GM23248 (cell line): ENCODE measurements at regions not wholly inside any gene's neighbourhood (a gene's known extent, or its start where the extent isn't known, plus 50 kb on each side); places are given as distances from the start of the nearest gene placed in this dataset.
A peak's percentile ranks its signal among the peaks of the same experiment; 100 is the strongest.

Experiments used
- DNase-seq: peaks from one replicate; pipeline ENCODE4 v3.0.0-alpha.2; 2015
- H2AFZ ChIP-seq: fragments of 200-600 bp; sonication (generic); 2 replicates; pipeline ENCODE4 v1.6.1; 2016; ENCODE audit warnings: antibody characterized with exemption
- H3F3A ChIP-seq: fragments of 200-600 bp; sonication (generic); 2 replicates; pipeline ENCODE4 v1.6.1; 2016; ENCODE audit warnings: mild to moderate bottlenecking, antibody characterized with exemption, mixed run types; ENCODE audit not compliant: insufficient read depth
- H3K27ac ChIP-seq: fragments of 200-600 bp; sonication (generic); 2 replicates; pipeline ENCODE4 v1.5.1; 2016; ENCODE audit warnings: mild to moderate bottlenecking
- H3K27me3 ChIP-seq: fragments of 200-600 bp; sonication (generic); replicated peaks from 2 replicates; pipeline ENCODE4 v1.6.1; 2016; ENCODE audit warnings: mild to moderate bottlenecking; ENCODE audit not compliant: insufficient read depth
- H3K36me3 ChIP-seq: fragments of 200-600 bp; sonication (generic); 2 replicates; pipeline ENCODE4 v1.6.1; 2016; ENCODE audit warnings: low read depth, mild to moderate bottlenecking
- H3K4me1 ChIP-seq: fragments of 200-600 bp; sonication (generic); 2 replicates; pipeline ENCODE4 v1.6.1; 2016; ENCODE audit warnings: mild to moderate bottlenecking; ENCODE audit not compliant: insufficient read depth
- H3K4me2 ChIP-seq: fragments of 200-600 bp; sonication (generic); one replicate; pipeline ENCODE4 v1.6.1; 2016; ENCODE audit warnings: mild to moderate bottlenecking; ENCODE audit not compliant: unreplicated experiment
- H3K4me3 ChIP-seq: fragments of 200-600 bp; sonication (generic); 2 replicates; pipeline ENCODE4 v1.5.1; 2016; ENCODE audit warnings: mild to moderate bottlenecking
- H3K79me2 ChIP-seq: fragments of 200-600 bp; sonication (generic); 2 replicates; pipeline ENCODE4 v1.6.1; 2016; ENCODE audit warnings: mild to moderate bottlenecking; ENCODE audit not compliant: insufficient read depth
- H3K9ac ChIP-seq: fragments of 200-600 bp; sonication (generic); 2 replicates; pipeline ENCODE4 v1.6.1; 2016; ENCODE audit warnings: mild to moderate bottlenecking
- H3K9me2 ChIP-seq: fragments of 200-600 bp; sonication (generic); 2 replicates; pipeline ENCODE4 v1.6.1; 2016; ENCODE audit warnings: mixed run types, mild to moderate bottlenecking, moderate library complexity; ENCODE audit not compliant: insufficient read depth
- H3K9me3 ChIP-seq: fragments of 200-600 bp; sonication (generic); one replicate; pipeline ENCODE4 v1.6.1; 2017; ENCODE audit warnings: low read depth
- H4K20me1 ChIP-seq: fragments of 200-600 bp; sonication (generic); 2 replicates; pipeline ENCODE4 v1.6.0; 2016; ENCODE audit not compliant: insufficient read depth
- EZH2 ChIP-seq: fragments of 200-600 bp; sonication (generic); IDR thresholded peaks from 2 replicates; pipeline ENCODE4 v1.6.1; 2018; ENCODE audit warnings: antibody characterized with exemption, mild to moderate bottlenecking; ENCODE audit not compliant: insufficient read depth, poor library complexity, severe bottlenecking
- EZH2phosphoT487 ChIP-seq: fragments of 200-600 bp; sonication (generic); IDR thresholded peaks from 2 replicates; pipeline ENCODE4 v1.6.1; 2018; ENCODE audit warnings: antibody characterized with exemption, moderate library complexity, mild to moderate bottlenecking, low read depth; ENCODE audit not compliant: insufficient read depth
- WGBS, 2 experiments: methylation state at CpG; one replicate each; pipeline ENCODE4 v1.1.6; 2015 to 2017; ENCODE audit warnings: low lambda C conversion rate in 2 of 2, low coverage in 1 of 2; ENCODE audit errors: missing lambda C conversion rate in 2 of 2; 5-methylcytosine and 5-hydroxymethylcytosine counted together
- in situ Hi-C: fragments of 300-500 bp; cut with MboI; formaldehyde crosslinking; loops from 2 replicates; pipeline ENCODE4 v1.15.0; 2020

- no peaks in the 10 kb centered on the region for H3K79me2 ChIP-seq
- H2AFZ ChIP-seq, result no peak overlapping the region
- no peaks in the 10 kb centered on the region for H3K27me3 ChIP-seq
- H3K9me2 ChIP-seq, result no peaks in the 10 kb centered on the region
- H4K20me1 ChIP-seq, result no peaks in the 10 kb centered on the region
- no peaks in the 10 kb centered on the region for H3F3A ChIP-seq
- no peak for TF ChIP-seq EZH2
- H3K36me3 ChIP-seq, result no peaks in the 10 kb centered on the region
- H3K4me3 ChIP-seq, result no peak overlapping the region
- 46 to 48% methylated on average over 4 of the region's 4 CpGs for WGBS, 2 experiments
- H3K9ac ChIP-seq, result no peak overlapping the region
- no peaks in the 10 kb centered on the region for H3K4me1 ChIP-seq
- no peak overlapping the region for H3K4me2 ChIP-seq
- DNase-seq, result peak; percentile 84
- H3K27ac ChIP-seq, result no peak overlapping the region
- in situ Hi-C loops, result no loop called here
- H3K9me3 ChIP-seq, result no peaks in the 10 kb centered on the region
These were observed 169.7 kb upstream of the PHYHIPL start for GRCh38 chr10:59006511-59007306.

GRCh38 chr10:59007307-59008025 lies 169.0 kb upstream of the PHYHIPL start:
- H3K79me2 ChIP-seq, result no peaks in the 10 kb centered on the region
- H3K9me3 ChIP-seq, result no peaks in the 10 kb centered on the region
- H3K4me1 ChIP-seq, result no peaks in the 10 kb centered on the region
- H4K20me1 ChIP-seq, result no peaks in the 10 kb centered on the region
- no peak overlapping the region for H3K9ac ChIP-seq
- TF ChIP-seq EZH2phosphoT487 (no peak), EZH2 (no peak)
- no peak overlapping the region for H3K4me3 ChIP-seq
- H3K36me3 ChIP-seq, result no peaks in the 10 kb centered on the region
- no peak for DNase-seq
- H3K27me3 ChIP-seq, result no peaks in the 10 kb centered on the region
- H3F3A ChIP-seq, result no peaks in the 10 kb centered on the region
- H3K9me2 ChIP-seq, result no peaks in the 10 kb centered on the region
- WGBS, 2 experiments, result 69 to 75% methylated on average over 3 of the region's 3 CpGs
- H2AFZ ChIP-seq, result no peak overlapping the region
- H3K27ac ChIP-seq, result no peak overlapping the region
- no peak overlapping the region for H3K4me2 ChIP-seq
- in situ Hi-C loops, result no loop called here

- no peak overlapping the region for H2AFZ ChIP-seq
- no peak for DNase-seq
- in situ Hi-C loops, result no loop called here
- H3K4me3 ChIP-seq, result no peak overlapping the region
- no peaks in the 10 kb centered on the region for H4K20me1 ChIP-seq
- no peaks in the 10 kb centered on the region for H3K36me3 ChIP-seq
- 7 to 8% methylated on average over 1 of the region's 1 CpG for WGBS, 2 experiments
- H3K79me2 ChIP-seq, result no peaks in the 10 kb centered on the region
- H3K4me1 ChIP-seq, result no peaks in the 10 kb centered on the region
- H3K9ac ChIP-seq, result no peak overlapping the region
- no peak overlapping the region for H3K27ac ChIP-seq
- no peak for TF ChIP-seq EZH2phosphoT487
- no peaks in the 10 kb centered on the region for H3K9me2 ChIP-seq
- H3F3A ChIP-seq, result no peaks in the 10 kb centered on the region
- H3K9me3 ChIP-seq, result no peaks in the 10 kb centered on the region
- no peak overlapping the region for H3K4me2 ChIP-seq
- no peaks in the 10 kb centered on the region for H3K27me3 ChIP-seq
These were observed 168.0 kb upstream of the PHYHIPL start for GRCh38 chr10:59008452-59008851.

GRCh38 chr10:59011972-59012632 lies 164.3 kb upstream of the PHYHIPL start:
- no peak for TF ChIP-seq EZH2phosphoT487
- no peak for TF ChIP-seq EZH2
- Histone ChIP-seq H3K9me2 (no peaks in the 10 kb centered on the region), H3K4me2 (no peak overlapping the region), H3K27me3 (no peaks in the 10 kb centered on the region), H2AFZ (no peak overlapping the region), H3K4me1 (no peaks in the 10 kb centered on the region), H3K9me3 (no peaks in the 10 kb centered on the region), H4K20me1 (no peaks in the 10 kb centered on the region), H3K36me3 (no peaks in the 10 kb centered on the region), H3K79me2 (no peaks in the 10 kb centered on the region), H3K27ac (no peak overlapping the region), H3F3A (no peaks in the 10 kb centered on the region), H3K4me3 (no peak overlapping the region), H3K9ac (no peak overlapping the region)
- no peak for DNase-seq
- in situ Hi-C loops, result no loop called here
- WGBS, 2 experiments, result 60 to 66% methylated on average over 7 of the region's 7 CpGs
